CD14-positive monocyte (primary cell): ENCODE measurements at regions not wholly inside any gene's neighbourhood (a gene's known extent, or its start where the extent isn't known, plus 50 kb on each side); places are given as distances from the start of the nearest gene placed in this dataset.

ENCODE experiments used
- DNase-seq, 3 donors: peaks; one replicate each; pipeline ENCODE4 v3.0.0-alpha.2; 2011 to 2022
- H2AFZ ChIP-seq: 2 replicates; pipeline ENCODE4 v1.6.0; 2012; ENCODE audit warnings: mild to moderate bottlenecking, low read depth, low read length, inconsistent platforms; ENCODE audit not compliant: insufficient read depth, poor library complexity, severe bottlenecking
- H3K27ac ChIP-seq, 2 donors: 1 replicate in 1 of 2; 2 replicates in 1 of 2; pipeline ENCODE4 v1.5.1; 2012 to 2013; ENCODE audit warnings: low read length in 2 of 2, control low read depth in 1 of 2, inconsistent platforms in 1 of 2, low read depth in 1 of 2, mild to moderate bottlenecking in 1 of 2
- H3K27me3 ChIP-seq, 2 donors: one replicate each; pipeline versions ENCODE4 v1.6.0 to v1.6.1; 2011 to 2013; ENCODE audit warnings: low read length in 2 of 2; ENCODE audit not compliant: control insufficient read depth in 2 of 2, insufficient read depth in 2 of 2
- H3K36me3 ChIP-seq, 2 donors: replicated peaks in 1 of 2; 1 replicate in 1 of 2; 2 replicates in 1 of 2; pipeline versions ENCODE4 v1.5.1 to v1.6.1; 2012 to 2013; ENCODE audit warnings: low read length in 2 of 2, control low read depth in 1 of 2, inconsistent platforms in 1 of 2, mild to moderate bottlenecking in 1 of 2; ENCODE audit not compliant: insufficient read depth in 2 of 2, control insufficient read depth in 1 of 2
- H3K4me1 ChIP-seq, 2 donors: 1 replicate in 1 of 2; 2 replicates in 1 of 2; pipeline versions ENCODE4 v1.5.1 to v1.6.1; 2012 to 2013; ENCODE audit warnings: low read length in 2 of 2, control low read depth in 1 of 2, inconsistent platforms in 1 of 2, mild to moderate bottlenecking in 1 of 2, moderate library complexity in 1 of 2; ENCODE audit not compliant: insufficient read depth in 2 of 2, control insufficient read depth in 1 of 2
- H3K4me2 ChIP-seq: replicated peaks from 2 replicates; pipeline ENCODE3; 2012; ENCODE audit warnings: low read length, moderate library complexity, mild to moderate bottlenecking; ENCODE audit not compliant: poor library complexity, severe bottlenecking; ENCODE audit errors: extremely low read depth
- H3K4me3 ChIP-seq, 3 experiments: fragments of 200-600 bp in 1 of 3; sonication (generic) in 1 of 3; replicated peaks in 1 of 3; 1 replicate in 2 of 3; 2 replicates in 1 of 3; pipeline ENCODE4 v1.5.1; 2011 to 2013; ENCODE audit warnings: low read length in 3 of 3, mild to moderate bottlenecking in 3 of 3, control low read depth in 2 of 3, low read depth in 2 of 3, inconsistent platforms in 1 of 3, moderate library complexity in 1 of 3
- H3K79me2 ChIP-seq: 2 replicates; pipeline ENCODE4 v1.6.0; 2012; ENCODE audit warnings: mild to moderate bottlenecking, control low read depth, inconsistent platforms, low read length, moderate library complexity; ENCODE audit not compliant: insufficient read depth
- H3K9ac ChIP-seq: 2 replicates; pipeline ENCODE4 v1.6.0; 2017; ENCODE audit warnings: low read length, mild to moderate bottlenecking; ENCODE audit not compliant: insufficient read depth, poor library complexity, severe bottlenecking
- H3K9me3 ChIP-seq, 2 donors: replicated peaks in 1 of 2; 1 replicate in 1 of 2; 2 replicates in 1 of 2; pipeline versions ENCODE4 v1.5.1 to v1.6.1; 2012 to 2013; ENCODE audit warnings: low read length in 2 of 2, control low read depth in 1 of 2; ENCODE audit not compliant: control insufficient read depth in 1 of 2, insufficient read depth in 1 of 2
- H4K20me1 ChIP-seq: 2 replicates; pipeline ENCODE4 v1.6.0; 2012; ENCODE audit warnings: mild to moderate bottlenecking, low read length, control low read depth, moderate library complexity; ENCODE audit not compliant: insufficient read depth
- H3K27ac Mint-ChIP-seq, 7 donors: one replicate each; pipeline ENCODE4 v1.8.0; 2020; ENCODE audit warnings: mild to moderate bottlenecking in 7 of 7, mixed read lengths in 7 of 7, moderate library complexity in 6 of 7, inconsistent platforms in 2 of 7
- H3K27me3 Mint-ChIP-seq, 3 donors: one replicate each; pipeline ENCODE4 v1.8.0; 2021 to 2022; ENCODE audit warnings: low read depth in 3 of 3, mild to moderate bottlenecking in 3 of 3, mixed read lengths in 3 of 3, moderate library complexity in 3 of 3, inconsistent platforms in 1 of 3
- H3K36me3 Mint-ChIP-seq, 2 donors: one replicate each; pipeline ENCODE4 v1.8.0; 2020; ENCODE audit warnings: mixed read lengths in 2 of 2, inconsistent platforms in 1 of 2, mild to moderate bottlenecking in 1 of 2
- H3K4me1 Mint-ChIP-seq: one replicate; pipeline ENCODE4 v1.8.0; 2020; ENCODE audit warnings: mild to moderate bottlenecking, mixed read lengths
- H3K4me3 Mint-ChIP-seq, 2 donors: one replicate each; pipeline ENCODE4 v1.8.0; 2020; ENCODE audit warnings: mild to moderate bottlenecking in 2 of 2, mixed read lengths in 2 of 2, moderate library complexity in 1 of 2
- H3K9me3 Mint-ChIP-seq, 7 donors: one replicate each; pipeline ENCODE4 v1.8.0; 2020 to 2022; ENCODE audit warnings: mixed read lengths in 7 of 7, mild to moderate bottlenecking in 6 of 7, moderate library complexity in 6 of 7, inconsistent platforms in 2 of 7
- CTCF ChIP-seq: fragments of 200-600 bp; IDR thresholded peaks from one replicate; pipeline ENCODE4 v1.8.0; 2022; ENCODE audit warnings: antibody characterized with exemption, mild to moderate bottlenecking
- WGBS: methylation state at CpG from one replicate; pipeline ENCODE4 v1.1.5; 2013; ENCODE audit warnings: missing lambda C conversion rate; ENCODE audit not compliant: insufficient coverage; 5-methylcytosine and 5-hydroxymethylcytosine counted together
- intact Hi-C, 2 donors: fragments of 100-400 bp; cut with micrococcal nuclease; formaldehyde crosslinking; loops; one replicate each; pipeline versions ENCODE4 v1.15.0 to v1.15.1; 2023

DNA sequence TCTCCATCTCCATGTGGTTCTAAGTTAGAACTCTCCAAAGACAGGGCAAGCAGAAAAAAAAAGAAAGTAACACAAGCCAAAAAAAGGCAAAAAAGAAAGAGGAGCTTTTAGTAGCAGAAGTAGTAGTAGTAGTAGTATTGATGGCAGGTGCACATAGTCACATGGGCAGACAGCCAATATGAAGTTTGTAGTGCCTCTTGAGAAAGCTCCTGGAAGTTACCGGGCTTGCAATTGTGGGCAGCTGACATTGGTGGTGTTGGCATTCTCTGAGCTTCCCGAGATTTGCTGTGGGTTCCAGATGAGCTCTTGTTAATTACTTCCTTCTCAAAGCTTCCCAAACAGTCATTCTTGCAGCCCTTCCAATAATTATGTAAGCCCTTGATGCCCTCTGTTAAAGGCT, 1128.5 kb downstream of the TYW1 start:
- Mint-ChIP-seq H3K9me3 (peaks cover 3 to 15% (median 8%) of the 10 kb centered on the region in 7 donors), H3K36me3 (no peaks in the 10 kb centered on the region), H3K4me1 (no peaks in the 10 kb centered on the region), H3K27ac (no peak overlapping the region), H3K27me3 (no peaks in the 10 kb centered on the region), H3K4me3 (no peak overlapping the region)
- Histone ChIP-seq H3K4me3 (no peak overlapping the region), H3K27ac (no peak overlapping the region), H2AFZ (no peak overlapping the region), H4K20me1 (no peaks in the 10 kb centered on the region), H3K9ac (no peak overlapping the region), H3K79me2 (no peaks in the 10 kb centered on the region), H3K27me3 (no peaks in the 10 kb centered on the region), H3K9me3 (peaks cover 5 to 7% of the 10 kb centered on the region in 2 donors), H3K4me2 (no peak overlapping the region), H3K36me3 (no peaks in the 10 kb centered on the region), H3K4me1 (no peaks in the 10 kb centered on the region)
- no CpG with 5 or more reads among the region's 2 CpGs for WGBS
- no peak for TF ChIP-seq CTCF
- DNase-seq = no peak
- intact Hi-C loops = no loop called here

- no peaks in the 10 kb centered on the region for H3K36me3 Mint-ChIP-seq
- no peaks in the 10 kb centered on the region for H3K27me3 Mint-ChIP-seq
- no peaks in the 10 kb centered on the region for H3K4me1 ChIP-seq
- no peaks in the 10 kb centered on the region for H3K27me3 ChIP-seq
- H2AFZ ChIP-seq = no peak overlapping the region
- H3K9me3 Mint-ChIP-seq = peaks cover 2 to 14% (median 4%) of the 10 kb centered on the region in 7 donors
- H3K79me2 ChIP-seq = no peaks in the 10 kb centered on the region
- H3K4me3 Mint-ChIP-seq = no peak overlapping the region
- H3K4me1 Mint-ChIP-seq = no peaks in the 10 kb centered on the region
- DNase-seq = no peak
- no peaks in the 10 kb centered on the region for H3K9me3 ChIP-seq
- H3K27ac ChIP-seq = no peak overlapping the region
- no peak overlapping the region for H3K4me2 ChIP-seq
- H3K27ac Mint-ChIP-seq = no peak overlapping the region
- H3K36me3 ChIP-seq = no peaks in the 10 kb centered on the region
- no peak overlapping the region for H3K4me3 ChIP-seq
- no peaks in the 10 kb centered on the region for H4K20me1 ChIP-seq
- H3K9ac ChIP-seq = no peak overlapping the region
- intact Hi-C loops = no loop called here
- WGBS = 91% methylated on average over 4 of the region's 6 CpGs
- TF ChIP-seq CTCF = no peak
Measured at GRCh38 chr7:68133045-68133444, 1136.4 kb downstream of the TYW1 start.
